ENCODE measurements at regions not wholly inside any gene's neighbourhood (a gene's known extent, or its start where the extent isn't known, plus 50 kb on each side); places are given as distances from the start of the nearest gene placed in this dataset.
"Not testable (repeated sequence)": the region's sequence is repeated elsewhere in the genome, so short reads cannot be mapped to it uniquely, and the experiment has no call there.

- in situ Hi-C loops (cut with MboI; ENCODE audit: low sequenced_read_pairs) = no loop called here
Measured at GRCh38 chr13:70568571-70568970, 460.3 kb upstream of the KLHL1 start.

DNA sequence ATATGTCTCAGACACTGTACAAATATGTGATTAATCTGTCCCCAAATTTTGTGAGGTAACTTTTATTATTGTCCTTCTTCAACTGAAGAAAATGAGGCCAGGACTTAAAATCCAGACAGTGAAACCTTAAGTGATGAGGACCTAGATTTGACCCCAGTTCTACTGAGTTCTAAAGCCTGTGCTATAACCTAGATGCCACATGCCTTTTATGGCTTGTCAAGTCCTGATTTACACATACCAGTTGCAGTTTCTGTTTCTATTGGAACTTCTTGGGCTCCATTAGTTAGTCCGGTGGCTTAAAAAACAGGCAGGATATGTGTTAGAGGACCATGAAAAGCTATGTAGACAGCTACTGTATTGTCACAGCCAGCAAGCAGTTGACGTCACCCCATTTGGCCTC is 436.5 kb upstream of the KLHL1 start:
- in situ Hi-C loops (cut with MboI; ENCODE audit: low sequenced_read_pairs) = no loop called here

DNA sequence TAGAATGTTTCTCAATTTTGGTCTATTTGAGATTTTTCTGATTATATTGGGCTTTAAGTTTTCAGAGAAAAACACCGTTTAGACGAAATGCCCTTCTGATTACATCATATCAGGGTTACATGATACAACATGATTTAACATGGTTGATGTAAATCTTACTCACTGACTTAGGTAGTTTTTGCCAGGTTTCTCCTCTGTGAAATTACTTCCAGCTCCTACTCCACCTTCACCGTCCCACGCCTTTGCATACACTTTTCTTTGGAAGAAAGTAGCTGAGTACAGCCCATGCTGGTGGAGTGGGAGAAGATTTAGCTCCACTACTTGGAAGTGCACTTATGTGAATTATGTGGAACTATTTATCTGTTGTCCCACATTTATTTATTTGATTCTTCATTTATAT is 433.2 kb upstream of the KLHL1 start:
- in situ Hi-C loops (cut with MboI; ENCODE audit: low sequenced_read_pairs) = no loop called here

DNA sequence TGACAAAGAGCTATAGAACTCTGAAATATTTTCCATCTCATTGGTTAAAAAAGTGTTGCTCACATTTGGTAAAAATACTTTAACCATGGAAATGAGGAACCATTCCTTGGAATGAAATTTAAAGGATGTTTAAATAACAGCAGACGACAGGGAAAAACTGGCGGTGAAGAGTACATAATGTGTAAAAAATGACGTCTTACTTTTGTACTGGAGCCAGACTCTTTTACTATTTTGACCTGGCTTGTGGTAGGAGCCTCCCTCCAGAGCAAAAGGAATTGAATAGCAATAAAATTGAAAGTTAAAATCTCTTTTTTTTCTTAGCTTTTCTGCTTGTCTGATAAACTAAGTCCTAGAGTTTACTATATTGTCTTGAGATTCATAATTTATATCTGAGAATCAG is 426.2 kb upstream of the KLHL1 start:
- in situ Hi-C loops (cut with MboI; ENCODE audit: low sequenced_read_pairs) = no loop called here

DNA sequence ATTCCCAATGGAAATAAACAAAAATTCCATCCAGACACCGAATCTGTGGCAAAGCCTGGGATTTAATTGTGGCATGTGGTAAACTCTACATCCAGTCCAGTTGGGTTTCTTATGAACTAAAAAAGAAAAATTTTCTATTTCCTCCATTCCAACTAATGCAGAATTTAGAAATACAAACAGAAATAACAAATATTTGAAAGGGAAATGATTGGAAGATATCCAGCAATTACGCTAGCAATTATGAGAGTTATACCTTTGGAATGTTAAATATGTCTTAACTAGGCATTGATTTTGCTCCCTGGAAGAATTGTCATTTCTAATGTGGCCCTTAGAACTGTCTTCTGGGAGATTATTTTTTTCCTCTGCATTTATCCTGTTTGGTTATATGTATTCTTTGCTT is 421.4 kb upstream of the KLHL1 start:
- in situ Hi-C loops (cut with MboI; ENCODE audit: low sequenced_read_pairs) = no loop called here

GRCh38 chr13:70527599-70527998 is 419.3 kb upstream of the KLHL1 start:
- in situ Hi-C loops (cut with MboI; ENCODE audit: low sequenced_read_pairs) = no loop called here

GRCh38 chr13:70523622-70524021 is 415.4 kb upstream of the KLHL1 start:
- in situ Hi-C loops (cut with MboI; ENCODE audit: low sequenced_read_pairs) = no loop called here

- in situ Hi-C loops (cut with MboI; ENCODE audit: low sequenced_read_pairs) = no loop called here
Measured at GRCh38 chr13:70520275-70521036, 412.2 kb upstream of the KLHL1 start.

- in situ Hi-C loops (cut with MboI; ENCODE audit: low sequenced_read_pairs) = no loop called here
Measured at GRCh38 chr13:70518081-70518480, 409.8 kb upstream of the KLHL1 start.

- in situ Hi-C loops (cut with MboI; ENCODE audit: low sequenced_read_pairs) = no loop called here
Measured at GRCh38 chr13:70516226-70516625, 408.0 kb upstream of the KLHL1 start.

DNA sequence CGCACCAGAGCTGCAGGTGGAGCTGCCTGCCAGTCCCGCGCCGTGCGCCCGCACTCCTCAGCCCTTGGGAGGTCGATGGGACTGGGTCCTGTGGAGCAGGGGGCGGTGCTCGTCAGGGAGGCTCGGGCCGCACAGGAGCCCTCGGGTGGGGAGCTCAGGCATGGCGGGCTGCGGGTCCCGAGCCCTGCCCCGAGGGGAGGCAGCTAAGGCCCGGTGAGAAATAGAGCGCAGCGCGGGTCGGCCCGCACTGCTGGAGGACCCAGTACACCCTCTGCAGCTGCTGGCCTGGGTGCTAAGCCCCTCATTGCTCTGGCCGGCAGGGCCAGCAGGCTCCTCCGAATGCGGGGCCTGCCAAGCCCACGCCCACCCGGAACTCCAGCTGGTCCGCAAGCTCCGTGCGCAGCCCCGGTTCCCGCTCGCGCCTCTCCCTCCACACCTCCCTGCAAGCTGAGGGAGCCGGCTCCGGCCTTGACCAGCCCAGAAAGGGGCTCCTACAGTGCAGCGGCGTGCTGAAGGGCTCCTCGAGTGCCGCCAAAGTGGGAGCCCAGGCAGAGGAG is 403.7 kb upstream of the KLHL1 start:
- in situ Hi-C loops (cut with MboI; ENCODE audit: low sequenced_read_pairs) = not testable (repeated sequence)

DNA sequence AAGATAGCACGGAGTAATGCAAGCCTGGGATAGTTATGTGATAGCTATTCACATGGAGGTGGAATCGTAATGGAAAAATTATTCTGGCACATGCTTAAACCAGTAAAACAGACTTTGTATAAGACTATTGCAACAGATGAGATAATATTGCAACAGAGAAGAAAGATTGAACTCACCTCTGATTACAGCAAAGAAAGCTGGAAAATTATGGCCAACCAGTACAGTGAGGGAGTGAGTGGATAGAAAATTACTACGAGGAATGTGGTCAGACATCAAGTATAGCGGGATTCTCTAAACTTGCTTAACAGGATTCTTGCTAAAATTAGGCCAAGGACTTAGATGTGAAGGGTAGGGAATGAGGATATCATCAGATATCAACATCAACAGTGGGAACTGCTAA is 397.6 kb upstream of the KLHL1 start:
- in situ Hi-C loops (cut with MboI; ENCODE audit: low sequenced_read_pairs) = no loop called here

- in situ Hi-C loops (cut with MboI; ENCODE audit: low sequenced_read_pairs) = no loop called here
Measured at GRCh38 chr13:70502944-70503343, 394.7 kb upstream of the KLHL1 start.

DNA sequence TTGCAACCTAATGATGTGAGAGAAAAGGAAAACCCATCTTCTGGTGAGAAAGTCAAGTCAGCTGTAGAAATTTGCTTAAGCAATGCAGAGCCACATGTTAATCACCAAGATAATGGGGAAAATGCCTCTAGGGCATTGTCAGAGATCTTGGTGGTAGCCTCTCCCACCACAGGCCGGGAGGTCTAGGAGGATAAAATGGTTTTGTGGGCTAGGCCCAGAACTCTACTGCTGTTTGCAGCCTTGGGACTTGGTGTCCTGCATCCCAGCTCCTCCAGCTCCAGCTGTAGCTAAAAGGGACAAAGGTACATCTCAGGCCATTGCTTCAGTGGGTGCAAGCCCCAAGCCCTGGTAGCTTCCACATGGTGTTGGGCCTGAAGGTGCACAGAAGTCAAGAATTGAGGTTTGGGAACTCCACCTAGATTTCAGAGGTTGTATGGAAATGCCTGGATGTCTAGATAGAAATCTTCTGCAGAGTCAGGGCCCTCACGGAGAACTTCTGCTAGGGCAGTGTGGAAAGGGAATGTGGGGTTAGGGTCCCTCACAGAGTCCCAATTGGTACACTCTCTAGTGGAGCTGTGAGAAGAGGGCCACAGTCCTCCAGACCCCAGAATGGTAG is 382.2 kb upstream of the KLHL1 start:
- in situ Hi-C loops (cut with MboI; ENCODE audit: low sequenced_read_pairs) = no loop called here

DNA sequence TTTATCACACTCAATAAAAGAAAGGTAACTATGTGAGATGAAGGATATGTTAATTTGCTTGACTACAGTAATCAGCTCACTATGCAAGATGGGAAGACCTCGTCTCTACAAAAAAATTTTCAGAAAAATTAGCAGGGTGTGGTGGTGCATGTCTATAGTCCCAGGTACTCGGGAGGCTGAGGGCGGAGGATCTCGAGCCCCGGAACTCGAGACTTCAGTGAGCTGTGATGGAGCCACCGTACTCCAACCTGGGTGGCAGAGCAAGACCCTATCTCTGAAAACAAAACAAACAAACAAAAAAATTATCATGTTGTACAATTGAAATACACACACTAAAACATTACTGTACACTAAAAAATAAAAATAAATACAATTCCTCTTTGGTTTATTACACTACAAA is 376.7 kb upstream of the KLHL1 start:
- in situ Hi-C loops (cut with MboI; ENCODE audit: low sequenced_read_pairs) = no loop called here

DNA sequence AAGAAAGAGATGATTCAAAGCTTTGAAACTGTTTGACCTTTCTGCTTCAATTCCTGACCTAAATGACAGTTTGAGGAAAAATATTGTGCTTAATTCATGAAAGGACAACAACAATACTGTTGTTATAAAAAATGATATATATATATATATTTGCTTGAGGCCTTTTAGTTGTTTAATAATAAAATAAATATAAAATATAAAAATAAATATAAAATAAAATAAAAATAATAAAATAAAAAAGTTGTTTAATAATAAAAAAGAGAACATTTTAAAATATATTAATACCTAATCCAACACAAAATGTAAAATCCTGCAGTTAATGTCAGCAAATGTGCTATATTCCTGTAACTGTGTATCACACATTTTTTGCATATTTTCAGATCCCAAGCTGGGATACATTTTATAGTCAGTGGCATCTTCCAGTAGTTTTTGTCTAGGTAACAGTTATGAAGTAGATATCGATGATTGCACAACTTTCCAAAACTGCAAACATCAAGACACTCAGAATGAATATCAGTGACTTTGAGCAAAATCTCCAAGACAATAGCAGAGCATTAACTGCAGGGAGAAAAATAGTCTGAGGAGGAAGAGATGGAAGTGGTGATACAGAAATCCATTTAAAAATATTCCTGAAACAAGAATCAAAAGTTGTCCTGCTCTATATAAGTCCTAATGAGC is 375.5 kb upstream of the KLHL1 start:
- in situ Hi-C loops (cut with MboI; ENCODE audit: low sequenced_read_pairs) = no loop called here

GRCh38 chr13:70473907-70474306 is 365.7 kb upstream of the KLHL1 start:
- in situ Hi-C loops (cut with MboI; ENCODE audit: low sequenced_read_pairs) = no loop called here

- in situ Hi-C loops (cut with MboI; ENCODE audit: low sequenced_read_pairs) = no loop called here
Measured at GRCh38 chr13:70469077-70469476, 360.8 kb upstream of the KLHL1 start.

GRCh38 chr13:70457474-70457873 is 349.2 kb upstream of the KLHL1 start:
- in situ Hi-C loops (cut with MboI; ENCODE audit: low sequenced_read_pairs) = no loop called here

- in situ Hi-C loops (cut with MboI; ENCODE audit: low sequenced_read_pairs) = no loop called here
Measured at GRCh38 chr13:70448820-70449219, 340.6 kb upstream of the KLHL1 start.

GRCh38 chr13:70432276-70432805 is 324.1 kb upstream of the KLHL1 start:
- in situ Hi-C loops (cut with MboI; ENCODE audit: low sequenced_read_pairs) = no loop called here

- in situ Hi-C loops (cut with MboI; ENCODE audit: low sequenced_read_pairs) = no loop called here
Measured at GRCh38 chr13:70430256-70430655, 322.0 kb upstream of the KLHL1 start.

All from HL-60/S4 treated with retinoic acid at 250 ng/mL for 4 days and 3 days (cell line).